Sigmoid colon (tissue), 4 donors: ENCODE measurements at regions not wholly inside any gene's neighbourhood (a gene's known extent, or its start where the extent isn't known, plus 50 kb on each side); places are given as distances from the start of the nearest gene placed in this dataset.

Experiments
- EP300 ChIP-seq, 4 donors: sonication (generic); formaldehyde crosslinking; IDR thresholded peaks; one replicate each; pipeline ENCODE4 v1.6.1; 2017; ENCODE audit warnings: antibody characterized with exemption in 4 of 4
- POLR2A ChIP-seq, 2 donors: fragments of 450-650 bp; IDR thresholded peaks; one replicate each; pipeline ENCODE4 v1.6.1; 2016; ENCODE audit warnings: antibody characterized with exemption in 2 of 2, mild to moderate bottlenecking in 2 of 2, moderate library complexity in 2 of 2
- POLR2AphosphoS5 ChIP-seq, 4 donors: sonication (generic); formaldehyde crosslinking; IDR thresholded peaks; one replicate each; pipeline ENCODE4 v1.6.1; 2017; ENCODE audit warnings: antibody characterized with exemption in 4 of 4
- TF ChIP-seq, protein P1 (sequence below), 4 experiments: fragments of 450-650 bp in 3 of 4; fragments of 200-600 bp in 1 of 4; IDR thresholded peaks; one replicate each; pipeline ENCODE4 v1.5.1; 2016 to 2019; ENCODE audit warnings: antibody characterized with exemption in 4 of 4, mild to moderate bottlenecking in 3 of 4, moderate library complexity in 2 of 4

DNA sequence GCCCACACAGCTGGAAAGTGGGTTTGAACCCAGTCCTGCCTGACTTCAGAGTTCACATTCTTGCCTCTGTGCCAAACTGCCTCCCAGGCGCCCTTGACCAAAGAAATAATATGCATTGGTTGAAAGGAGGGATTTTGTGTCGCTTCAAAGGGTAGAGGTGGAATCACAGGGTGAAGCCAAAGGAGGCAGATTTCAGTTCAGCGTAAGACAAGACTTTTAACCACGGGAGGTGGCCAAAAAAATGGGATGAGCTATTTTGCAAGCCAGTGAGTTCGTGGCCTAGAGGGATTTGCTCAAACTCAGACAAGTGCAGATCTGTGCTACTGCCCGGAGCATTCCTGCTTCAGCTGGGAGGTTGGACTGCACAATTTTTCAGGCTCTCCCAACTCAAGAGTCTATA, 57.6 kb upstream of the RANBP3L start:
- TF ChIP-seq POLR2AphosphoS5 (IDR thresholded peaks at IDR 0.05) (no peak), POLR2A (IDR thresholded peaks at IDR 0.05) (no peak), EP300 (IDR thresholded peaks at IDR 0.05) (no peak)
- TF ChIP-seq, protein P1, sequence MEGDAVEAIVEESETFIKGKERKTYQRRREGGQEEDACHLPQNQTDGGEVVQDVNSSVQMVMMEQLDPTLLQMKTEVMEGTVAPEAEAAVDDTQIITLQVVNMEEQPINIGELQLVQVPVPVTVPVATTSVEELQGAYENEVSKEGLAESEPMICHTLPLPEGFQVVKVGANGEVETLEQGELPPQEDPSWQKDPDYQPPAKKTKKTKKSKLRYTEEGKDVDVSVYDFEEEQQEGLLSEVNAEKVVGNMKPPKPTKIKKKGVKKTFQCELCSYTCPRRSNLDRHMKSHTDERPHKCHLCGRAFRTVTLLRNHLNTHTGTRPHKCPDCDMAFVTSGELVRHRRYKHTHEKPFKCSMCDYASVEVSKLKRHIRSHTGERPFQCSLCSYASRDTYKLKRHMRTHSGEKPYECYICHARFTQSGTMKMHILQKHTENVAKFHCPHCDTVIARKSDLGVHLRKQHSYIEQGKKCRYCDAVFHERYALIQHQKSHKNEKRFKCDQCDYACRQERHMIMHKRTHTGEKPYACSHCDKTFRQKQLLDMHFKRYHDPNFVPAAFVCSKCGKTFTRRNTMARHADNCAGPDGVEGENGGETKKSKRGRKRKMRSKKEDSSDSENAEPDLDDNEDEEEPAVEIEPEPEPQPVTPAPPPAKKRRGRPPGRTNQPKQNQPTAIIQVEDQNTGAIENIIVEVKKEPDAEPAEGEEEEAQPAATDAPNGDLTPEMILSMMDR (IDR thresholded peaks at IDR 0.05) = no peak
